B cell (primary cell): ENCODE measurements at regions not wholly inside any gene's neighbourhood (a gene's known extent, or its start where the extent isn't known, plus 50 kb on each side); places are given as distances from the start of the nearest gene placed in this dataset.

Experiments
- ATAC-seq: fragments of 200-7000 bp; cut with Tn5 transposase; one replicate; pipeline ENCODE4 v1.10.0; 2021; ENCODE audit warnings: low read depth, mild to moderate bottlenecking, moderate number of reproducible peaks, moderate library complexity
- CTCF ChIA-PET: fragments of 350-600 bp; sonication (Branson Sonifier 250); formaldehyde crosslinking; loops from one replicate; lab custom pipeline; 2021; ENCODE audit warnings: antibody characterized with exemption, inconsistent platforms; lab: Charles Lee
- POLR2A ChIA-PET: fragments of 350-600 bp; sonication (Branson Sonifier 250); formaldehyde crosslinking; loops from one replicate; lab custom pipeline; 2021; ENCODE audit warnings: antibody characterized with exemption; lab: Charles Lee
- DNase-seq: peaks from one replicate; pipeline ENCODE4 v3.0.0; 2013
- H2AFZ ChIP-seq: 2 replicates; pipeline ENCODE4 v1.6.1; 2012; ENCODE audit warnings: mild to moderate bottlenecking, low read depth, low read length; ENCODE audit not compliant: insufficient read depth, poor library complexity, severe bottlenecking
- H3K27ac ChIP-seq, 2 donors: 1 replicate in 1 of 2; 2 replicates in 1 of 2; pipeline ENCODE4 v1.5.1; 2012 to 2013; ENCODE audit warnings: low read length in 2 of 2, mild to moderate bottlenecking in 2 of 2, moderate library complexity in 1 of 2
- H3K27me3 ChIP-seq, 4 experiments: fragments of 200-600 bp in 1 of 4; sonication (generic) in 1 of 4; replicated peaks in 1 of 4; 1 replicate in 2 of 4; 2 replicates in 2 of 4; pipeline versions ENCODE4 v1.6.1 to v1.7.0; 2013 to 2016; ENCODE audit warnings: low read length in 3 of 4, mild to moderate bottlenecking in 2 of 4, mixed read lengths in 1 of 4, moderate library complexity in 1 of 4; ENCODE audit not compliant: insufficient read depth in 4 of 4, control insufficient read depth in 3 of 4; ENCODE audit errors: control extremely low read depth in 1 of 4
- H3K36me3 ChIP-seq, 2 experiments: replicated peaks in 1 of 2; 1 replicate in 1 of 2; 2 replicates in 1 of 2; pipeline versions ENCODE4 v1.6.1 to v1.7.1; 2013; ENCODE audit warnings: low read length in 1 of 2; ENCODE audit not compliant: insufficient read depth in 2 of 2, control insufficient read depth in 1 of 2; ENCODE audit errors: control extremely low read depth in 1 of 2, extremely low read depth in 1 of 2
- H3K4me1 ChIP-seq, 2 donors: fragments of 200-600 bp in 1 of 2; sonication (generic) in 1 of 2; 1 replicate in 1 of 2; 2 replicates in 1 of 2; pipeline versions ENCODE4 v1.5.1 to v1.6.1; 2013 to 2017; ENCODE audit warnings: low read length in 2 of 2; ENCODE audit not compliant: control insufficient read depth in 2 of 2, insufficient read depth in 2 of 2
- H3K4me2 ChIP-seq: replicated peaks from 2 replicates; pipeline ENCODE3; 2012; ENCODE audit warnings: mild to moderate bottlenecking, low read depth, low read length; ENCODE audit not compliant: poor library complexity, severe bottlenecking
- H3K4me3 ChIP-seq, 5 experiments: fragments of 200-600 bp in 1 of 5; sonication (generic) in 1 of 5; 1 replicate in 3 of 5; 2 replicates in 2 of 5; pipeline versions ENCODE4 v1.5.1 to v1.7.0; 2011 to 2016; ENCODE audit warnings: low read length in 4 of 5, mild to moderate bottlenecking in 4 of 5, low read depth in 2 of 5, control low read depth in 1 of 5, moderate library complexity in 1 of 5; ENCODE audit not compliant: insufficient read depth in 1 of 5; ENCODE audit errors: control extremely low read depth in 1 of 5, extremely low read depth in 1 of 5
- H3K79me2 ChIP-seq: fragments of 200-600 bp; sonication (generic); one replicate; pipeline ENCODE4 v1.6.0; 2016; ENCODE audit warnings: low read length; ENCODE audit not compliant: control insufficient read depth, insufficient read depth
- H3K9ac ChIP-seq: fragments of 200-600 bp; sonication (generic); 2 replicates; pipeline ENCODE4 v1.6.1; 2017; ENCODE audit warnings: mild to moderate bottlenecking, low read length, moderate library complexity
- H3K9me3 ChIP-seq, 3 donors: one replicate each; pipeline versions ENCODE4 v1.6.1 to v1.7.1; 2013; ENCODE audit warnings: low read length in 2 of 3; ENCODE audit not compliant: control insufficient read depth in 2 of 3, insufficient read depth in 1 of 3; ENCODE audit errors: control extremely low read depth in 1 of 3
- H4K20me1 ChIP-seq: 2 replicates; pipeline ENCODE4 v1.6.0; 2012; ENCODE audit warnings: mild to moderate bottlenecking, low read length; ENCODE audit not compliant: insufficient read depth, control insufficient read depth, poor library complexity, severe bottlenecking
- H3K27ac Mint-ChIP-seq: one replicate; pipeline ENCODE4 v1.8.0; 2021; ENCODE audit warnings: mixed read lengths
- H3K27me3 Mint-ChIP-seq: one replicate; pipeline ENCODE4 v1.8.0; 2021; ENCODE audit warnings: mixed read lengths
- H3K4me1 Mint-ChIP-seq: one replicate; pipeline ENCODE4 v1.8.0; 2021; ENCODE audit warnings: mixed read lengths
- H3K4me3 Mint-ChIP-seq: one replicate; pipeline ENCODE4 v1.8.0; 2021; ENCODE audit warnings: mixed read lengths
- H3K9me3 Mint-ChIP-seq: one replicate; pipeline ENCODE4 v1.8.0; 2022; ENCODE audit warnings: mixed read lengths; ENCODE audit not compliant: insufficient read depth
- CTCF ChIP-seq: fragments of 200-600 bp; IDR thresholded peaks from one replicate; pipeline ENCODE4 v1.8.0; 2022; ENCODE audit warnings: antibody characterized with exemption, mild to moderate bottlenecking
- EZH2 ChIP-seq: IDR thresholded peaks from 2 replicates; pipeline ENCODE4 v1.6.1; 2012; ENCODE audit warnings: borderline replicate concordance, low read depth, mild to moderate bottlenecking, moderate library complexity, low read length; ENCODE audit not compliant: insufficient read depth, poor library complexity, severe bottlenecking
- WGBS: methylation state at CpG from one replicate; pipeline ENCODE4 v1.1.5; 2013; ENCODE audit warnings: missing lambda C conversion rate; ENCODE audit not compliant: insufficient coverage; 5-methylcytosine and 5-hydroxymethylcytosine counted together
- intact Hi-C: fragments of 100-400 bp; cut with micrococcal nuclease; formaldehyde crosslinking; loops from one replicate; pipeline ENCODE4 v1.10.0; 2022

GRCh38 chr3:104402902-104403301 lies 963.8 kb upstream of the ALCAM start:
- H3K27ac ChIP-seq = no peak overlapping the region
- no peak overlapping the region for H3K27ac Mint-ChIP-seq
- TF ChIP-seq CTCF = no peak
- no peak for TF ChIP-seq EZH2
- CTCF ChIA-PET = no interaction called here
- H3K4me1 ChIP-seq = no peaks in the 10 kb centered on the region
- no peaks in the 10 kb centered on the region for H3K4me1 Mint-ChIP-seq
- no peaks in the 10 kb centered on the region for H3K79me2 ChIP-seq
- intact Hi-C loops = no loop called here
- no peak overlapping the region for H3K9ac ChIP-seq
- no peaks in the 10 kb centered on the region for H3K27me3 ChIP-seq
- WGBS = no CpG with 5 or more reads among the region's 2 CpGs
- no peak for DNase-seq
- peaks cover 0 to 2% (median 1%) of the 10 kb centered on the region in 3 donors for H3K9me3 ChIP-seq
- H3K36me3 ChIP-seq = no peaks in the 10 kb centered on the region
- no peaks in the 10 kb centered on the region for H3K27me3 Mint-ChIP-seq
- no peaks in the 10 kb centered on the region for H4K20me1 ChIP-seq
- H3K4me3 ChIP-seq = no peak overlapping the region
- no peak overlapping the region for H2AFZ ChIP-seq
- no peak overlapping the region for H3K4me2 ChIP-seq
- POLR2A ChIA-PET = no interaction called here
- no peak overlapping the region for H3K4me3 Mint-ChIP-seq
- ATAC-seq = no peak
- peaks cover 6% of the 10 kb centered on the region for H3K9me3 Mint-ChIP-seq

- H3K27me3 ChIP-seq = no peaks in the 10 kb centered on the region
- H4K20me1 ChIP-seq = no peaks in the 10 kb centered on the region
- Mint-ChIP-seq H3K27me3 (no peaks in the 10 kb centered on the region), H3K27ac (no peak overlapping the region), H3K4me1 (no peaks in the 10 kb centered on the region), H3K4me3 (no peak overlapping the region), H3K9me3 (no peaks in the 10 kb centered on the region)
- no peak overlapping the region for H3K4me3 ChIP-seq
- DNase-seq = no peak
- intact Hi-C loops = no loop called here
- no peak for TF ChIP-seq EZH2
- TF ChIP-seq CTCF = no peak
- ChIA-PET POLR2A (no interaction called here), CTCF (no interaction called here)
- no CpG with 5 or more reads among the region's 4 CpGs for WGBS
- no peaks in the 10 kb centered on the region for H3K4me1 ChIP-seq
- no peaks in the 10 kb centered on the region for H3K79me2 ChIP-seq
- H3K9ac ChIP-seq = no peak overlapping the region
- H2AFZ ChIP-seq = no peak overlapping the region
- no peak overlapping the region for H3K4me2 ChIP-seq
- H3K36me3 ChIP-seq = no peaks in the 10 kb centered on the region
- H3K27ac ChIP-seq = no peak overlapping the region
- peaks cover 0 to 7% (median 0%) of the 10 kb centered on the region in 3 donors for H3K9me3 ChIP-seq
- ATAC-seq = no peak
Observed at GRCh38 chr3:104411757-104412156, 955.0 kb upstream of the ALCAM start.
